ENCODE measurements at regions not wholly inside any gene's neighbourhood (a gene's known extent, or its start where the extent isn't known, plus 50 kb on each side); places are given as distances from the start of the nearest gene placed in this dataset.

DNA sequence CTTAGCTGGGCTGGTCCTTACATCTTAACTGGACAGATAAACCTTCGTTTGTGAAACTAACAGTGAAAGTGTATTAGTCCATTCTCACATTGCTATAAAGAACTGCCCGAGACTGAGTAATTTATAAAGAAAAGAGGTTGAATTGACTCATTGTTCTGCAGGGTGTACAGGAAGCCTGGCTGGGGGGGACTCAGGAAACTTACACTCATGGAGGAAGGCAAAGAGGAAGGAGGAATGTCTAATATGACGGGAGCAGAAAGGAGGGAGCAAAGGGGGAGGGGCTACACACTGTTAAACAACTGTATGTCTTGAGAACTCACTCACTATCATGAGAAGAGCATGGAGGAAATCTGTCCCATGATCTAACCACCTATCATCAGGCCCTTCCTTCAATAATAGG lies 1566.5 kb upstream of the PCDH7 start:
- no peaks in the 10 kb centered on the region for H3K4me1 ChIP-seq (ENCODE audit: control insufficient read depth in 1 of 2, insufficient read depth in 2 of 2, low read depth in 1 of 2, low read length in 1 of 2)
- H3K36me3 ChIP-seq (replicated peaks in 1 of 2; ENCODE audit: control insufficient read depth in 1 of 2, insufficient read depth in 2 of 2, low read length in 1 of 2) = no peaks in the 10 kb centered on the region
- H3K4me2 ChIP-seq = no peak overlapping the region
- no peak overlapping the region for H3K27ac ChIP-seq (ENCODE audit: low read depth in 2 of 2, low read length in 1 of 2)
- H3K9me3 ChIP-seq = no peaks in the 10 kb centered on the region
- no peak overlapping the region for H3K9ac ChIP-seq
- TF ChIP-seq TEAD4 (IDR thresholded peaks at IDR 0.05; ENCODE audit: borderline replicate concordance, insufficient read depth) (no peak), ELF1 (IDR thresholded peaks at IDR 0.05) (no peak), FOSL2 (IDR thresholded peaks at IDR 0.05; ENCODE audit: borderline replicate concordance, low read depth) (no peak), TCF12 (IDR thresholded peaks at IDR 0.05) (no peak), CHD2 (IDR thresholded peaks at IDR 0.05; ENCODE audit: low read length, partially characterized antibody) (no peak), EP300 (IDR thresholded peaks at IDR 0.05; ENCODE audit: borderline replicate concordance in 1 of 2, low read depth in 1 of 2, low read length in 1 of 2) (no peak), JUND (IDR thresholded peaks at IDR 0.05) (no peak), YY1 (IDR thresholded peaks at IDR 0.05; ENCODE audit: low read depth) (no peak), GATA2 (CRISPR knock-in tag; IDR thresholded peaks at IDR 0.05) (no peak), FOXM1 (IDR thresholded peaks at IDR 0.05; ENCODE audit: low read depth) (no peak)
- TF ChIP-seq, protein P1, sequence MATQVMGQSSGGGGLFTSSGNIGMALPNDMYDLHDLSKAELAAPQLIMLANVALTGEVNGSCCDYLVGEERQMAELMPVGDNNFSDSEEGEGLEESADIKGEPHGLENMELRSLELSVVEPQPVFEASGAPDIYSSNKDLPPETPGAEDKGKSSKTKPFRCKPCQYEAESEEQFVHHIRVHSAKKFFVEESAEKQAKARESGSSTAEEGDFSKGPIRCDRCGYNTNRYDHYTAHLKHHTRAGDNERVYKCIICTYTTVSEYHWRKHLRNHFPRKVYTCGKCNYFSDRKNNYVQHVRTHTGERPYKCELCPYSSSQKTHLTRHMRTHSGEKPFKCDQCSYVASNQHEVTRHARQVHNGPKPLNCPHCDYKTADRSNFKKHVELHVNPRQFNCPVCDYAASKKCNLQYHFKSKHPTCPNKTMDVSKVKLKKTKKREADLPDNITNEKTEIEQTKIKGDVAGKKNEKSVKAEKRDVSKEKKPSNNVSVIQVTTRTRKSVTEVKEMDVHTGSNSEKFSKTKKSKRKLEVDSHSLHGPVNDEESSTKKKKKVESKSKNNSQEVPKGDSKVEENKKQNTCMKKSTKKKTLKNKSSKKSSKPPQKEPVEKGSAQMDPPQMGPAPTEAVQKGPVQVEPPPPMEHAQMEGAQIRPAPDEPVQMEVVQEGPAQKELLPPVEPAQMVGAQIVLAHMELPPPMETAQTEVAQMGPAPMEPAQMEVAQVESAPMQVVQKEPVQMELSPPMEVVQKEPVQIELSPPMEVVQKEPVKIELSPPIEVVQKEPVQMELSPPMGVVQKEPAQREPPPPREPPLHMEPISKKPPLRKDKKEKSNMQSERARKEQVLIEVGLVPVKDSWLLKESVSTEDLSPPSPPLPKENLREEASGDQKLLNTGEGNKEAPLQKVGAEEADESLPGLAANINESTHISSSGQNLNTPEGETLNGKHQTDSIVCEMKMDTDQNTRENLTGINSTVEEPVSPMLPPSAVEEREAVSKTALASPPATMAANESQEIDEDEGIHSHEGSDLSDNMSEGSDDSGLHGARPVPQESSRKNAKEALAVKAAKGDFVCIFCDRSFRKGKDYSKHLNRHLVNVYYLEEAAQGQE (IDR thresholded peaks at IDR 0.05; ENCODE audit: low read depth, low read length) = no peak
- TF ChIP-seq, protein P2, sequence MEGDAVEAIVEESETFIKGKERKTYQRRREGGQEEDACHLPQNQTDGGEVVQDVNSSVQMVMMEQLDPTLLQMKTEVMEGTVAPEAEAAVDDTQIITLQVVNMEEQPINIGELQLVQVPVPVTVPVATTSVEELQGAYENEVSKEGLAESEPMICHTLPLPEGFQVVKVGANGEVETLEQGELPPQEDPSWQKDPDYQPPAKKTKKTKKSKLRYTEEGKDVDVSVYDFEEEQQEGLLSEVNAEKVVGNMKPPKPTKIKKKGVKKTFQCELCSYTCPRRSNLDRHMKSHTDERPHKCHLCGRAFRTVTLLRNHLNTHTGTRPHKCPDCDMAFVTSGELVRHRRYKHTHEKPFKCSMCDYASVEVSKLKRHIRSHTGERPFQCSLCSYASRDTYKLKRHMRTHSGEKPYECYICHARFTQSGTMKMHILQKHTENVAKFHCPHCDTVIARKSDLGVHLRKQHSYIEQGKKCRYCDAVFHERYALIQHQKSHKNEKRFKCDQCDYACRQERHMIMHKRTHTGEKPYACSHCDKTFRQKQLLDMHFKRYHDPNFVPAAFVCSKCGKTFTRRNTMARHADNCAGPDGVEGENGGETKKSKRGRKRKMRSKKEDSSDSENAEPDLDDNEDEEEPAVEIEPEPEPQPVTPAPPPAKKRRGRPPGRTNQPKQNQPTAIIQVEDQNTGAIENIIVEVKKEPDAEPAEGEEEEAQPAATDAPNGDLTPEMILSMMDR (IDR thresholded peaks at IDR 0.05) = no peak
- TF ChIP-seq, protein P3, sequence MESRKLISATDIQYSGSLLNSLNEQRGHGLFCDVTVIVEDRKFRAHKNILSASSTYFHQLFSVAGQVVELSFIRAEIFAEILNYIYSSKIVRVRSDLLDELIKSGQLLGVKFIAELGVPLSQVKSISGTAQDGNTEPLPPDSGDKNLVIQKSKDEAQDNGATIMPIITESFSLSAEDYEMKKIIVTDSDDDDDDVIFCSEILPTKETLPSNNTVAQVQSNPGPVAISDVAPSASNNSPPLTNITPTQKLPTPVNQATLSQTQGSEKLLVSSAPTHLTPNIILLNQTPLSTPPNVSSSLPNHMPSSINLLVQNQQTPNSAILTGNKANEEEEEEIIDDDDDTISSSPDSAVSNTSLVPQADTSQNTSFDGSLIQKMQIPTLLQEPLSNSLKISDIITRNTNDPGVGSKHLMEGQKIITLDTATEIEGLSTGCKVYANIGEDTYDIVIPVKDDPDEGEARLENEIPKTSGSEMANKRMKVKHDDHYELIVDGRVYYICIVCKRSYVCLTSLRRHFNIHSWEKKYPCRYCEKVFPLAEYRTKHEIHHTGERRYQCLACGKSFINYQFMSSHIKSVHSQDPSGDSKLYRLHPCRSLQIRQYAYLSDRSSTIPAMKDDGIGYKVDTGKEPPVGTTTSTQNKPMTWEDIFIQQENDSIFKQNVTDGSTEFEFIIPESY (IDR thresholded peaks at IDR 0.05; ENCODE audit: borderline replicate concordance, low read depth) = no peak
- H4K20me1 ChIP-seq (ENCODE audit: insufficient read depth) = no peaks in the 10 kb centered on the region
- H3K4me3 ChIP-seq (ENCODE audit: low read depth in 2 of 2, low read length in 1 of 2) = no peak overlapping the region
- no peak for DNase-seq
- no peaks in the 10 kb centered on the region for H3K27me3 ChIP-seq (ENCODE audit: insufficient read depth)
- no peaks in the 10 kb centered on the region for H3F3A ChIP-seq (replicated peaks; ENCODE audit: insufficient read depth)
- no peak overlapping the region for H2AFZ ChIP-seq (ENCODE audit: low read depth)
- no peaks in the 10 kb centered on the region for H3K79me2 ChIP-seq (ENCODE audit: insufficient read depth)
- CTCF ChIA-PET = no interaction called here
- 1% methylated on average over 3 of the region's 3 CpGs for WGBS (ENCODE audit: low lambda C conversion rate)
- H3K9me2 ChIP-seq = no peaks in the 10 kb centered on the region
- POLR2A ChIA-PET = no interaction called here

Data from SK-N-SH (cell line).